CD1c-positive myeloid dendritic cell (primary cell): ENCODE measurements at regions not wholly inside any gene's neighbourhood (a gene's known extent, or its start where the extent isn't known, plus 50 kb on each side); places are given as distances from the start of the nearest gene placed in this dataset.
A peak's percentile ranks its signal among the peaks of the same experiment; 100 is the strongest.

Source experiments
- DNase-seq: peaks from one replicate; pipeline ENCODE4 v3.0.0-alpha.2; 2016; ENCODE audit errors: extremely low spot score

DNA sequence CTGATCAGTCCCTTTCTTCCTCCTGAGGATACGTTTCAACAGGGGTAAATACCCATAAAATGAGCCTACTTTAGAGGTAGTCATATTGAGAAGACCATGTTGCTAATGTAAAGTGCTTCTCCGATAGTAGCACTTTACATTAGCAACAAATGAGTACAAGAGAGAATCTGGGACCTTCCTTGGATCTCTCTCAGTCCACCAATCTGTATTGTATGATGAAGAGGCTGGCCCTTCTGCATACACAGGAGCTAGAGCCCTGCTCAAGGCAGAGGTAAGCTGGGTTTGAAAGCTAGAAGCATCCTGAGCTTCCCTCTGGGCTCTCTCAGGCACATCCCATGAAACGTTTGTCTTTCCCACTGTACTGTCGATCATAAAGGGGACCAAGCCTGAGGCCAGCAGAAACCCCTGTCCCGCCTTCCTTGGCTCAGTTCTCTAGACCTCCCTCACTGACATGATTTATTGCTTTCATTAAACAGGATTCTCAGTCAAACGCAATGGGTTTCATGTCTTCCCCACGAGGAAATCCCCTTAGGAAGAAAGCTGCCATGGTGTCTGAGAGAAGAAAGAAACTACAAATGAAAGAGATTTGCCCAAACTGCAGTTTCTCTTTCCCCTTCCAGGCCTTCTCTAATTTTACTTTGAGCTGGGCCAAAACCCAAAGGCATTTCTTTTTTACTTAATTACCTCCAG lies 62.8 kb upstream of the BCAR3 start:
- DNase-seq = no peak

DNA sequence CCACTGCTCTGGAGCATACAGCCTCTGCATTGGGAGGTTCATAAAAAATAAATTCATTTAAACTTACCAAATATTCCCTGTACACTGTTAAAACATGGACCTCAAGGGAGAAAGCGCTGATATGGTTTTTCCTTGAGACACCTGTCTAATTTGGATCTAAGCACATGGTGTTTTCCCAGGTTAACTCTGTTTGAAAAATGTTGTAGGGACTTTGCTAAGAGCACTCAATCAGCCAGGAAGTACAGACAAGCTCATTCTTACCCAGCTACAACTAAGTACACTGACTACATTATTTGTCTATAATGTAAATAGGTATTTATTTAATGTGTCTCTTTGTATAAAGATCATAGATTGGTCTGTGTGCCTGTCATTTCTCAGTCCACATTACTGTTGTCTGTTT lies 61.8 kb upstream of the BCAR3 start:
- no peak for DNase-seq

DNA sequence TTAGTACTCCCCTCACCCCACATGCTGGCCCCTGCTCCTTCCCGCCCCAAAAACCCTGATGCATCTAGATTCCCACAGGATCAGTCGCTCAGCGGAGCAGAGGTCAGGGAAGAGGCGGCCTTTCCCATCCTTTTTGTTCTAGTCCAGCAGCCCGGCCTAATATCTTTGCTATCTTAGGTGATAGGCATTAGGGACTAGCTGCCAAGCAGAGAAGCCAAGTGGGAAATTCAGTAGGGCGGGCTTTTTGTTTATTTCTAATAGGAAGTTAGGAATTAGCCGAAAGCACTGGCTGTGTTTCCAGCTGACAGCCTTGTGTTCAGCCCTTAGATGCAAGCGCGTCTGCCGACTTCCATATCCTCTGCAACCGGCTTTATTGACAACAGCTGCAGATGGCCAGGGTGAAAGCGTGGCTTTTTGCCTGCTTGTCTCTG lies 59.0 kb upstream of the BCAR3 start:
- DNase-seq = no peak

DNA sequence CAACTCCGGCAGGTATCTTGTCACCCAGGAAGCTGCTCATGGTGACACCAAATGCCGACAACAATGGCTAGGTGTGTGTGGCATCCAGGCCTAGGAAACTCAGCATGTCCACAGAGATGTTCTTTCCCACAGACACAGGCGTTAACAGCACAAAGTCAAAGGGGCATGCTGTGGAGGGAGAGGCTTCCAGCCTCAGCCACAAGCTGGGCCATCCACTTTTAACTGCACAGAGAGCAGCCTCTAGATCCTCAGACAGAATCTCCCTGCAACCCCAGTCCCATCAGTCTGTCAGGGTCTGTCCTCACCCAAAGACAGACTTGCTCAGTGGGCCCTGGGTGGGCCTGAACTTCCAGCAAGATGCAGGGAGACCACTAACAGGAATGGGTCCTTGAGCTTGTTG lies 58.5 kb upstream of the BCAR3 start:
- no peak for DNase-seq

GRCh38 chr1:93739472-93739871 lies 57.8 kb upstream of the BCAR3 start:
- DNase-seq = no peak

DNA sequence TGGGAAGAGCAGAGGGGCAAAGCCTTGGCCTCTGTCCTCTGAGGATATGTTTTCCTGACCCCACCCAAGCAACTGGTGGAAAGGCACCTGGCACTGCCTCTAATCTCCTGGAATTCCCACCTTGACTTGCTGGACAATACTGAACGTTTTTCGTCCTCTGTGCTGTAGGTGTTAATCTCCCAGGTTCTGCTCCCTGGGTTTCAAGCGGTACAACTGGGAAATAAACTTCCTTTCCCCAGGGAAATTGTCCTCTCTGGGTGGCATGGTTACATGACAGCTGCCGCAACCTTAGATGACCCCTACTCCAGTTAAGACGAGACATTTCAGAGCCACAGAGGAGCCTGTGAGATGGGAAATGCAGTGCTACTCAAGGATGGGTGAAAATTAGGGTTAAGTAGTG lies 57.3 kb upstream of the BCAR3 start:
- DNase-seq = no peak

DNA sequence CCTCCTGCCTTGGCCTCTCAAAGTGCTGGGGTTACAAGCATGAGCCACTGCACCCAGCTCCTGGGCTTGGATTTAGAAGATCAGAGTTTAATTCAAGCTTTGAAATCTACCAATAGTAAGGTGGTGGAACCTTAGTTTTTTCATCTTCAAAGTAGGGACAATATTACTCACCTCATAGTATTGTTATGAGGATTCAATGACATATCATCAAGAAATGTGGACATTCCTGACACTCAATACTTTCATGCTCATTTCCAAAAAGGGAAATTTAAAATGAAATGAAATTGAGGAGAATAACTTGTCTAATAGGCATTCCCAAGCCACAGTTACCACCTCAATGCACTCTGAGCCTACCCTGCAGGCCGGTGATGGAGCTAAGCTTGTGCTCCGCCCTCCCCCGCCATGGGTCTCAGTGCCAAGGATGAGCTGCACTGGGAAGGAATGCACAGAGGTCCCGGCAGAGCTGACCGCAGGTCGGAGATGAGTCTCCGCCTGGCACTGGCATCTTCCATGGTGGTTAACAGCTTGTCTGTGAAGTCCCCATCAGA lies 56.5 kb upstream of the BCAR3 start:
- DNase-seq = no peak

- DNase-seq = peak; percentile 19
Measured at GRCh38 chr1:93735722-93736121, 54.1 kb upstream of the BCAR3 start.

DNA sequence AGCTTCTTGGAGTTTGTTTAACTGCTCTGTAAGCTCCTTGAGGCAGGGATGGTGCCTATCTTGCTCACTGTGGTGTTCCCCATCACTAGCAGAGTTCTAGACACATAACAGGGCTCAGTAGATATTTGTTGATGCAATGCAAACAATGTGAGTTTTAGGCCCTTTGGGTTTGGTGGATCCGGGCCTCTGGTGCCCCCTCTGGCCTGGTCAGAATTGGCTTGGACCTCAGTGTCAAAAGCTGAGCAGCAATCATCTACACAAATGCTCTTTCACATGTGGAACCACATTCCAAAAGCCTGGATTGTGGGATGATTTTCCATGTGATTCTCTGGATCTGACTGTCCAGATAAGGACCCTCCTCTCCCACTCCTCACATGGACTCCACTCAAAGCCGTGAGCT lies 53.4 kb upstream of the BCAR3 start:
- peak; percentile 13 for DNase-seq

GRCh38 chr1:93733340-93733739 lies 51.7 kb upstream of the BCAR3 start:
- DNase-seq = no peak

- no peak for DNase-seq
Measured at GRCh38 chr1:93732514-93732913, 50.9 kb upstream of the BCAR3 start.
